ENCODE measurements at regions not wholly inside any gene's neighbourhood (a gene's known extent, or its start where the extent isn't known, plus 50 kb on each side); places are given as distances from the start of the nearest gene placed in this dataset.

DNA sequence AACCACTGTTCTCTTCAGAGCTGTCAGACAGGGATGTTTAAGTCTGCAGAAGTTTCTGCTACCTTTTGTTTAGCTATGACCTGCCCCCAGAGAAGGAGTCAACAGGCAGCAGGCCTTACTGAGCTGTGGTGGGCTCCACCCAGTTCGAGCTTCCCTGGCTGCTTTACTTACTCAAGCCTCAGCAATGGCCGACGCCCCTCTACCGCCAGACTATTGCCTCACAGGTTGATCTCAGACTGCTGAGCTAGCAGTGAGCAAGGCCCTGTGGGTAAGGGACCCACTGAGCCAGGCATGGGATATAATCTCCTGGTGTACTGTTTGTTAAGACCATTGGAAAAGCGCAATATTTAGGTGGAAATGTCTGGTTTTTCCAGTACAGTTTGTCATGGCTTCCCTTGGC is 229.6 kb downstream of the TMEM167A start:
- 42% methylated on average over 5 of the region's 5 CpGs for WGBS (ENCODE audit: low lambda C conversion rate)
- no peak overlapping the region for H2AFZ ChIP-seq (ENCODE audit: low read length)
- no peaks in the 10 kb centered on the region for H3K4me1 ChIP-seq (ENCODE audit: insufficient read depth, low read length)
- intact Hi-C loops (cut with micrococcal nuclease; ENCODE audit: unreplicated experiment) (no loop called here), in situ Hi-C loops (cut with HindIII; ENCODE audit: extremely low pct_ligation_motif_present, low pct_unique_long_range_greater_than_20kb) (no loop called here)
- ChIA-PET POLR2A (no interaction called here), CTCF (ENCODE audit: low intra/inter-chr PET ratio, low total read pairs) (no interaction called here)
- H3K4me3 ChIP-seq (replicated peaks in 1 of 3; ENCODE audit: insufficient read depth in 1 of 3, low read depth in 2 of 3, low read length in 3 of 3) = no peak overlapping the region
- H3K4me2 ChIP-seq (ENCODE audit: low read depth, low read length) = no peak overlapping the region
- H3K9ac ChIP-seq (ENCODE audit: insufficient read depth, low read depth, low read length) = no peak overlapping the region
- TF ChIP-seq, protein P1, sequence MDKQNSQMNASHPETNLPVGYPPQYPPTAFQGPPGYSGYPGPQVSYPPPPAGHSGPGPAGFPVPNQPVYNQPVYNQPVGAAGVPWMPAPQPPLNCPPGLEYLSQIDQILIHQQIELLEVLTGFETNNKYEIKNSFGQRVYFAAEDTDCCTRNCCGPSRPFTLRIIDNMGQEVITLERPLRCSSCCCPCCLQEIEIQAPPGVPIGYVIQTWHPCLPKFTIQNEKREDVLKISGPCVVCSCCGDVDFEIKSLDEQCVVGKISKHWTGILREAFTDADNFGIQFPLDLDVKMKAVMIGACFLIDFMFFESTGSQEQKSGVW (CRISPR knock-in tag; IDR thresholded peaks at IDR 0.05; ENCODE audit: borderline replicate concordance) = no peak
- TF ChIP-seq, protein P2, sequence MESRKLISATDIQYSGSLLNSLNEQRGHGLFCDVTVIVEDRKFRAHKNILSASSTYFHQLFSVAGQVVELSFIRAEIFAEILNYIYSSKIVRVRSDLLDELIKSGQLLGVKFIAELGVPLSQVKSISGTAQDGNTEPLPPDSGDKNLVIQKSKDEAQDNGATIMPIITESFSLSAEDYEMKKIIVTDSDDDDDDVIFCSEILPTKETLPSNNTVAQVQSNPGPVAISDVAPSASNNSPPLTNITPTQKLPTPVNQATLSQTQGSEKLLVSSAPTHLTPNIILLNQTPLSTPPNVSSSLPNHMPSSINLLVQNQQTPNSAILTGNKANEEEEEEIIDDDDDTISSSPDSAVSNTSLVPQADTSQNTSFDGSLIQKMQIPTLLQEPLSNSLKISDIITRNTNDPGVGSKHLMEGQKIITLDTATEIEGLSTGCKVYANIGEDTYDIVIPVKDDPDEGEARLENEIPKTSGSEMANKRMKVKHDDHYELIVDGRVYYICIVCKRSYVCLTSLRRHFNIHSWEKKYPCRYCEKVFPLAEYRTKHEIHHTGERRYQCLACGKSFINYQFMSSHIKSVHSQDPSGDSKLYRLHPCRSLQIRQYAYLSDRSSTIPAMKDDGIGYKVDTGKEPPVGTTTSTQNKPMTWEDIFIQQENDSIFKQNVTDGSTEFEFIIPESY (CRISPR knock-in tag; IDR thresholded peaks at IDR 0.05) = peak; percentile 57; the same call in 1 of the 2 replicates
- TF ChIP-seq, protein P3, sequence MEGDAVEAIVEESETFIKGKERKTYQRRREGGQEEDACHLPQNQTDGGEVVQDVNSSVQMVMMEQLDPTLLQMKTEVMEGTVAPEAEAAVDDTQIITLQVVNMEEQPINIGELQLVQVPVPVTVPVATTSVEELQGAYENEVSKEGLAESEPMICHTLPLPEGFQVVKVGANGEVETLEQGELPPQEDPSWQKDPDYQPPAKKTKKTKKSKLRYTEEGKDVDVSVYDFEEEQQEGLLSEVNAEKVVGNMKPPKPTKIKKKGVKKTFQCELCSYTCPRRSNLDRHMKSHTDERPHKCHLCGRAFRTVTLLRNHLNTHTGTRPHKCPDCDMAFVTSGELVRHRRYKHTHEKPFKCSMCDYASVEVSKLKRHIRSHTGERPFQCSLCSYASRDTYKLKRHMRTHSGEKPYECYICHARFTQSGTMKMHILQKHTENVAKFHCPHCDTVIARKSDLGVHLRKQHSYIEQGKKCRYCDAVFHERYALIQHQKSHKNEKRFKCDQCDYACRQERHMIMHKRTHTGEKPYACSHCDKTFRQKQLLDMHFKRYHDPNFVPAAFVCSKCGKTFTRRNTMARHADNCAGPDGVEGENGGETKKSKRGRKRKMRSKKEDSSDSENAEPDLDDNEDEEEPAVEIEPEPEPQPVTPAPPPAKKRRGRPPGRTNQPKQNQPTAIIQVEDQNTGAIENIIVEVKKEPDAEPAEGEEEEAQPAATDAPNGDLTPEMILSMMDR (CRISPR knock-in tag; IDR thresholded peaks at IDR 0.05) = no peak
- ATAC-seq (no peak), DNase-seq (ENCODE audit: low spot score) (no peak), FAIRE-seq (no peak)
- no peaks in the 10 kb centered on the region for H3K9me3 ChIP-seq (ENCODE audit: low read length)
- no peaks in the 10 kb centered on the region for H4K20me1 ChIP-seq (ENCODE audit: insufficient read depth, low read length)
- H3K27me3 ChIP-seq (ENCODE audit: control insufficient read depth in 1 of 2, insufficient read depth in 2 of 2, low read length in 2 of 2) = peaks cover 0 to 6% of the 10 kb centered on the region in 2 experiments; a peak in 1 of 5 replicates
- no peak overlapping the region for H3K27ac ChIP-seq (ENCODE audit: extremely low read length, insufficient read depth, low read length)
- H3K79me2 ChIP-seq (ENCODE audit: insufficient read depth, low read length) = no peaks in the 10 kb centered on the region
- no peaks in the 10 kb centered on the region for H3K36me3 ChIP-seq (replicated peaks in 1 of 2; ENCODE audit: control insufficient read depth in 1 of 2, insufficient read depth in 2 of 2, low read length in 2 of 2)
- no TSS peak for BruUV-seq (replicated peaks)

DNA sequence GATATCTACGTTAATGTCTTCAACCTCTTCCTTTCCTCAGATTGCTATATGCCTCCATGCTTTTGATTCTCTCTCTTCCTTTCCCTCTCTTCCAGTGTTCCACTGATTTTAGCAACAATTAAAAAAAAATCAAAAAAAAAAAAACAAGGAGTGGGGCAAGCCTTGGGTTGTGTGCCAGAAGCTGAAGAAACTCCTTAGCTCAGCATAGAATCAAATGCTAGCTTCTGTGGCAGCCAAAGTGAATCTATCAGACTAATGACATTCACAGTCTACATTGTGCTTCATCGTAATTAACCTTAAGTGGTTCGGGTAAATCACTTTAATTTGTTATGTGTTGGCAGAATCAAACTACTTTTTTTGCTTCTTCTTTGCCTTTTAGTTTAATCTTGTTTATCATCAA is 237.3 kb downstream of the TMEM167A start:
- Histone ChIP-seq H3K4me1 (ENCODE audit: insufficient read depth, low read length) (no peaks in the 10 kb centered on the region), H2AFZ (ENCODE audit: low read length) (no peak overlapping the region), H3K9me3 (ENCODE audit: low read length) (peaks cover 10% of the 10 kb centered on the region; the same call in 1 of the 2 replicates), H3K4me3 (replicated peaks in 1 of 3; ENCODE audit: insufficient read depth in 1 of 3, low read depth in 2 of 3, low read length in 3 of 3) (no peak overlapping the region), H3K79me2 (ENCODE audit: insufficient read depth, low read length) (no peaks in the 10 kb centered on the region), H3K36me3 (replicated peaks in 1 of 2; ENCODE audit: control insufficient read depth in 1 of 2, insufficient read depth in 2 of 2, low read length in 2 of 2) (no peaks in the 10 kb centered on the region), H3K27me3 (ENCODE audit: control insufficient read depth in 1 of 2, insufficient read depth in 2 of 2, low read length in 2 of 2) (no peaks in the 10 kb centered on the region), H4K20me1 (ENCODE audit: insufficient read depth, low read length) (no peaks in the 10 kb centered on the region), H3K9ac (ENCODE audit: insufficient read depth, low read depth, low read length) (no peak overlapping the region), H3K4me2 (ENCODE audit: low read depth, low read length) (no peak overlapping the region), H3K27ac (ENCODE audit: extremely low read length, insufficient read depth, low read length) (no peak overlapping the region)
- FAIRE-seq (no peak), DNase-seq (ENCODE audit: low spot score) (no peak), ATAC-seq (no peak)
- BruUV-seq (replicated peaks) = no TSS peak
- in situ Hi-C loops (cut with HindIII; ENCODE audit: extremely low pct_ligation_motif_present, low pct_unique_long_range_greater_than_20kb) = no loop called here
- intact Hi-C loops (cut with micrococcal nuclease; ENCODE audit: unreplicated experiment) = no loop called here
- TF ChIP-seq ZNF672 (CRISPR knock-in tag; IDR thresholded peaks at IDR 0.05) = no peak
- TF ChIP-seq, protein P4, sequence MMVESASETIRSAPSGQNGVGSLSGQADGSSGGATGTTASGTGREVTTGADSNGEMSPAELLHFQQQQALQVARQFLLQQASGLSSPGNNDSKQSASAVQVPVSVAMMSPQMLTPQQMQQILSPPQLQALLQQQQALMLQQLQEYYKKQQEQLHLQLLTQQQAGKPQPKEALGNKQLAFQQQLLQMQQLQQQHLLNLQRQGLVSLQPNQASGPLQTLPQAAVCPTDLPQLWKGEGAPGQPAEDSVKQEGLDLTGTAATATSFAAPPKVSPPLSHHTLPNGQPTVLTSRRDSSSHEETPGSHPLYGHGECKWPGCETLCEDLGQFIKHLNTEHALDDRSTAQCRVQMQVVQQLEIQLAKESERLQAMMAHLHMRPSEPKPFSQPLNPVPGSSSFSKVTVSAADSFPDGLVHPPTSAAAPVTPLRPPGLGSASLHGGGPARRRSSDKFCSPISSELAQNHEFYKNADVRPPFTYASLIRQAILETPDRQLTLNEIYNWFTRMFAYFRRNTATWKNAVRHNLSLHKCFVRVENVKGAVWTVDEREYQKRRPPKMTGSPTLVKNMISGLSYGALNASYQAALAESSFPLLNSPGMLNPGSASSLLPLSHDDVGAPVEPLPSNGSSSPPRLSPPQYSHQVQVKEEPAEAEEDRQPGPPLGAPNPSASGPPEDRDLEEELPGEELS (CRISPR knock-in tag; IDR thresholded peaks at IDR 0.05) = no peak
- TF ChIP-seq NPAS2 (CRISPR knock-in tag; IDR thresholded peaks at IDR 0.05; ENCODE audit: borderline replicate concordance) = no peak
- TF ChIP-seq PRPF4 (IDR thresholded peaks at IDR 0.05; ENCODE audit: low read depth, low read length, poor library complexity, severe bottlenecking) = no peak
- no peak for TF ChIP-seq SP140L (CRISPR knock-in tag; IDR thresholded peaks at IDR 0.05; ENCODE audit: borderline replicate concordance)
- ChIA-PET POLR2A (no interaction called here), CTCF (ENCODE audit: low intra/inter-chr PET ratio, low total read pairs) (no interaction called here)
- 26% methylated on average over 3 of the region's 3 CpGs for WGBS (ENCODE audit: low lambda C conversion rate)

Data from HepG2 (cell line).